Heart left ventricle (tissue), 16 donors: ENCODE measurements at regions not wholly inside any gene's neighbourhood (a gene's known extent, or its start where the extent isn't known, plus 50 kb on each side); places are given as distances from the start of the nearest gene placed in this dataset.

Source experiments
- ATAC-seq, 4 donors: fragments of 200-7000 bp; cut with Tn5 transposase; one replicate each; pipeline ENCODE4 v1.9.1; 2020 to 2022; ENCODE audit warnings: moderate library complexity in 4 of 4, mild to moderate bottlenecking in 3 of 4, moderate number of reproducible peaks in 1 of 4
- DNase-seq, 5 donors: peaks; one replicate each; pipeline ENCODE4 v3.0.0-alpha.2; 2020
- H3K27ac ChIP-seq, 12 donors: fragments of 200-600 bp; sonication (generic) in 4 of 12; one replicate each; pipeline versions ENCODE4 v1.5.0 to v1.8.0; 2016 to 2022; ENCODE audit warnings: mild to moderate bottlenecking in 2 of 12
- H3K27me3 ChIP-seq, 9 donors: fragments of 200-600 bp; sonication (generic) in 2 of 9; one replicate each; pipeline versions ENCODE4 v1.5.1 to v1.8.0; 2016 to 2022; ENCODE audit warnings: mild to moderate bottlenecking in 3 of 9
- H3K36me3 ChIP-seq, 9 donors: fragments of 200-600 bp; sonication (generic) in 2 of 9; one replicate each; pipeline versions ENCODE4 v1.5.0 to v1.8.0; 2018 to 2022; ENCODE audit warnings: mild to moderate bottlenecking in 2 of 9
- H3K4me1 ChIP-seq, 12 donors: fragments of 200-600 bp; sonication (generic) in 4 of 12; one replicate each; pipeline versions ENCODE4 v1.5.0 to v1.8.0; 2016 to 2022; ENCODE audit warnings: mild to moderate bottlenecking in 3 of 12
- H3K4me3 ChIP-seq, 12 donors: fragments of 200-600 bp; sonication (generic) in 4 of 12; one replicate each; pipeline versions ENCODE4 v1.5.0 to v1.8.0; 2017 to 2022; ENCODE audit warnings: mild to moderate bottlenecking in 9 of 12, moderate library complexity in 4 of 12
- H3K9me3 ChIP-seq, 12 donors: fragments of 200-600 bp; sonication (generic) in 4 of 12; one replicate each; pipeline versions ENCODE4 v1.5.0 to v1.8.0; 2016 to 2022; ENCODE audit warnings: mild to moderate bottlenecking in 1 of 12
- POLR2A ChIP-seq, 2 donors: fragments of 450-650 bp; IDR thresholded peaks; one replicate each; pipeline ENCODE4 v1.6.1; 2017; ENCODE audit warnings: antibody characterized with exemption in 2 of 2, mild to moderate bottlenecking in 2 of 2, moderate library complexity in 2 of 2
- WGBS, 4 donors: extraction: QIAGEN DNeasy Blood & Tissue Kit in 2 of 4; methylation state at CpG; one replicate each; pipeline versions ENCODE4 v1.1.5 to v1.1.7; 2013 to 2018; 5-methylcytosine and 5-hydroxymethylcytosine counted together
- intact Hi-C, 10 donors: fragments of 100-400 bp; cut with DNase I; formaldehyde crosslinking; loops; one replicate each; pipeline versions ENCODE4 v1.11.1 to v1.14.2; 2022
- TF ChIP-seq, protein P1 (sequence below), 12 donors: fragments of 200-600 bp; sonication (generic) in 4 of 12; IDR thresholded peaks; one replicate each; pipeline versions ENCODE4 v1.5.0 to v1.8.0; 2018 to 2022; ENCODE audit warnings: antibody characterized with exemption in 12 of 12, mild to moderate bottlenecking in 5 of 12
- donor health status: ischemic (EF 13 %, LVEDD 7.1; RV severe dilation, severe dysfunction).
- donor health status: healthy with polysubstance abuse.
- donor health status: DM: no; HTN: yes; CAD: no.
- donor health status: DM: no; HTN: no; CAD: no.
- donor health status: ischemic (EF 25% LVEDD 6.9; RV normal size, moderate dysfunction).
- donor health status: ischemic (EF 25% LVEDD 5.7; RV mildly dilated, moderate dysfunction).
- donor health status: healthy.
- donor health status: DM: yes; HTN: yes; CAD: no.
- donor health status: ischemic (EF 35%, LVEDD 5.7; RV mildly dilated, moderate dysfunction).
- donor health status: nonischemic (EF 11% LVEDD 7.7; RV severe dilation, severe dysfunction).
- donor health status: DM: yes; HTN: yes; CAD: no.
- donor health status: PGD.
- donor health status: ischemic (EF 29% LVEDD 5.4; RV normal size, mild dysfunction).
- donor health status: nonischemic (EF 23%, LVEDD 6.1; RV moderate dilation, normal function).

- intact Hi-C loops: no loop called here
These were observed 123.5 kb downstream of the MAP3K7 start for GRCh38 chr6:90463359-90463758.

GRCh38 chr6:90462102-90462501, 124.8 kb downstream of the MAP3K7 start:
- TF ChIP-seq POLR2A (IDR thresholded peaks at IDR 0.05): no peak
- TF ChIP-seq, protein P1, sequence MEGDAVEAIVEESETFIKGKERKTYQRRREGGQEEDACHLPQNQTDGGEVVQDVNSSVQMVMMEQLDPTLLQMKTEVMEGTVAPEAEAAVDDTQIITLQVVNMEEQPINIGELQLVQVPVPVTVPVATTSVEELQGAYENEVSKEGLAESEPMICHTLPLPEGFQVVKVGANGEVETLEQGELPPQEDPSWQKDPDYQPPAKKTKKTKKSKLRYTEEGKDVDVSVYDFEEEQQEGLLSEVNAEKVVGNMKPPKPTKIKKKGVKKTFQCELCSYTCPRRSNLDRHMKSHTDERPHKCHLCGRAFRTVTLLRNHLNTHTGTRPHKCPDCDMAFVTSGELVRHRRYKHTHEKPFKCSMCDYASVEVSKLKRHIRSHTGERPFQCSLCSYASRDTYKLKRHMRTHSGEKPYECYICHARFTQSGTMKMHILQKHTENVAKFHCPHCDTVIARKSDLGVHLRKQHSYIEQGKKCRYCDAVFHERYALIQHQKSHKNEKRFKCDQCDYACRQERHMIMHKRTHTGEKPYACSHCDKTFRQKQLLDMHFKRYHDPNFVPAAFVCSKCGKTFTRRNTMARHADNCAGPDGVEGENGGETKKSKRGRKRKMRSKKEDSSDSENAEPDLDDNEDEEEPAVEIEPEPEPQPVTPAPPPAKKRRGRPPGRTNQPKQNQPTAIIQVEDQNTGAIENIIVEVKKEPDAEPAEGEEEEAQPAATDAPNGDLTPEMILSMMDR (IDR thresholded peaks at IDR 0.05): no peak
- ATAC-seq (no peak), DNase-seq (no peak)
- Histone ChIP-seq H3K36me3 (no peaks in the 10 kb centered on the region), H3K4me3 (no peak overlapping the region), H3K27me3 (no peaks in the 10 kb centered on the region), H3K4me1 (peaks cover 0 to 25% (median 0%) of the 10 kb centered on the region in 12 donors), H3K27ac (no peak overlapping the region), H3K9me3 (no peaks in the 10 kb centered on the region)
- 82 to 94% (median 91%) methylated on average over 2 of the region's 2 CpGs for WGBS, 4 donors
- intact Hi-C loops: no loop called here

More at GRCh38 chr6:90463359-90463758, 123.5 kb downstream of the MAP3K7 start:
- DNase-seq (no peak), ATAC-seq (no peak)
- TF ChIP-seq, protein P1 (IDR thresholded peaks at IDR 0.05): no peak
- TF ChIP-seq POLR2A (IDR thresholded peaks at IDR 0.05): no peak
- Histone ChIP-seq H3K36me3 (no peaks in the 10 kb centered on the region), H3K4me3 (no peak overlapping the region), H3K4me1 (peaks cover 0 to 23% (median 0%) of the 10 kb centered on the region in 12 donors), H3K27ac (no peak overlapping the region), H3K27me3 (no peaks in the 10 kb centered on the region), H3K9me3 (no peaks in the 10 kb centered on the region)
- 80 to 93% (median 84%) methylated on average over 3 of the region's 3 CpGs for WGBS, 4 donors

- no peak for DNase-seq
- intact Hi-C loops: no loop called here
- Histone ChIP-seq H3K27me3 (no peaks in the 10 kb centered on the region), H3K4me1 (peaks cover 0 to 25% (median 0%) of the 10 kb centered on the region in 12 donors), H3K9me3 (no peaks in the 10 kb centered on the region), H3K27ac (no peak overlapping the region), H3K36me3 (no peaks in the 10 kb centered on the region), H3K4me3 (no peak overlapping the region)
- WGBS, 4 donors: 88 to 94% (median 90%) methylated on average over 3 of the region's 3 CpGs
- ATAC-seq: no peak
- TF ChIP-seq, protein P1 (IDR thresholded peaks at IDR 0.05): no peak
- TF ChIP-seq POLR2A (IDR thresholded peaks at IDR 0.05): no peak
These were observed 125.5 kb downstream of the MAP3K7 start for GRCh38 chr6:90461383-90461782.

DNA sequence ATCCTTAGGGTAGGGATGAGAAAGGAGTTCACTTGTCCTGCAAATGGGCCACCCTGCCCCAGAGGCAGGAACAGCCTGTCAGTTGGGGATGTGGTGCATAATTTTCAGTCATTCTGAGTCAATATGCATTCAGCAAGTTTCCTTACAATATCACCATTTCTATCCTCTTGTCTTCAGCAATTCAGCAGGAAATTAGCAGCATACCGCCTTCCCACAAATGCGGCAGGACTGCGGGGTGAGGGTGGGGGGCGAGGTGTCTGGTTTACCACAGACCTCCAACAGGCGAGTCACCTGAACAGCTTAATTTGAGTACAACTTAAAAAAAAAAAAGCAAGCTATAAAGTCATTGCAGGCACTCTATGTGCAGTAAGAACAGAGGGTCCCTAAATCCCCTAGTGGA, 126.8 kb downstream of the MAP3K7 start:
- no peak for TF ChIP-seq POLR2A (IDR thresholded peaks at IDR 0.05)
- TF ChIP-seq, protein P1 (IDR thresholded peaks at IDR 0.05): no peak
- intact Hi-C loops: no loop called here
- Histone ChIP-seq H3K27me3 (no peaks in the 10 kb centered on the region), H3K9me3 (no peaks in the 10 kb centered on the region), H3K36me3 (no peaks in the 10 kb centered on the region), H3K27ac (no peak overlapping the region), H3K4me1 (peaks cover 0 to 25% (median 0%) of the 10 kb centered on the region in 12 donors), H3K4me3 (no peak overlapping the region)
- WGBS, 4 donors: 86 to 93% (median 91%) methylated on average over 5 of the region's 5 CpGs
- DNase-seq (no peak), ATAC-seq (no peak)
